Lung (tissue), 11 donors: ENCODE measurements at regions not wholly inside any gene's neighbourhood (a gene's known extent, or its start where the extent isn't known, plus 50 kb on each side); places are given as distances from the start of the nearest gene placed in this dataset.
A peak's percentile ranks its signal among the peaks of the same experiment; 100 is the strongest.

Source experiments
- ATAC-seq: fragments of 200-7000 bp; cut with Tn5 transposase; one replicate; pipeline ENCODE4 v1.9.1; 2020; ENCODE audit warnings: moderate number of reproducible peaks; ENCODE audit not compliant: insufficient read depth, low FRiP score
- DNase-seq, 3 donors: peaks; one replicate each; pipeline ENCODE4 v3.0.0-alpha.2; 2013 to 2017
- H3K27ac ChIP-seq, 2 donors: one replicate each; pipeline ENCODE4 v1.5.1; 2013; ENCODE audit warnings: mild to moderate bottlenecking in 2 of 2, moderate library complexity in 2 of 2, control low read depth in 1 of 2, inconsistent platforms in 1 of 2, low read depth in 1 of 2, low read length in 1 of 2
- H3K27me3 ChIP-seq, 3 donors: one replicate each; pipeline ENCODE4 v1.5.1; 2013; ENCODE audit warnings: low read length in 2 of 3; ENCODE audit not compliant: control insufficient read depth in 3 of 3, insufficient read depth in 3 of 3
- H3K36me3 ChIP-seq, 4 donors: one replicate each; pipeline ENCODE4 v1.5.1; 2013; ENCODE audit warnings: low read length in 4 of 4, mild to moderate bottlenecking in 1 of 4, moderate library complexity in 1 of 4; ENCODE audit not compliant: control insufficient read depth in 4 of 4, insufficient read depth in 4 of 4
- H3K4me1 ChIP-seq, 5 donors: one replicate each; pipeline ENCODE4 v1.5.1; 2013; ENCODE audit warnings: low read length in 5 of 5, mild to moderate bottlenecking in 2 of 5, moderate library complexity in 1 of 5; ENCODE audit not compliant: control insufficient read depth in 5 of 5, insufficient read depth in 5 of 5
- H3K4me3 ChIP-seq: one replicate; pipeline ENCODE4 v1.5.1; 2013; ENCODE audit warnings: mild to moderate bottlenecking, control low read depth, moderate library complexity
- H3K9ac ChIP-seq, 2 donors: one replicate each; pipeline ENCODE4 v1.5.1; 2013; ENCODE audit warnings: low read length in 2 of 2, control low read depth in 1 of 2; ENCODE audit not compliant: insufficient read depth in 1 of 2
- H3K9me3 ChIP-seq, 4 donors: one replicate each; pipeline ENCODE4 v1.5.1; 2013; ENCODE audit warnings: low read length in 3 of 4, mild to moderate bottlenecking in 1 of 4, moderate library complexity in 1 of 4; ENCODE audit not compliant: control insufficient read depth in 4 of 4, insufficient read depth in 3 of 4
- CTCF ChIP-seq: IDR thresholded peaks from 2 replicates; pipeline ENCODE4 v1.5.1; 2012; ENCODE audit warnings: mild to moderate bottlenecking; ENCODE audit errors: control extremely low read depth, extremely low read depth
- WGBS, 2 donors: extraction: QIAGEN DNeasy Blood & Tissue Kit; methylation state at CpG; one replicate each; pipeline ENCODE4 v1.1.7; 2013; 5-methylcytosine and 5-hydroxymethylcytosine counted together
- donor health status: control.
- donor health status: control.
- donor health status: Bipolar disorder and iron deficiency.
- donor health status: healthy.
- donor health status: DM: yes; HTN: yes; CAD: no.

- H3K4me3 ChIP-seq, result no peak overlapping the region
- no peak overlapping the region for H3K9ac ChIP-seq
- ATAC-seq (no peak), DNase-seq (no peak)
- WGBS, 2 donors, result 95 to 96% methylated on average over 2 of the region's 2 CpGs
- H3K4me1 ChIP-seq, result peaks cover 1 to 22% (median 5%) of the 10 kb centered on the region in 5 donors
- no peaks in the 10 kb centered on the region for H3K27me3 ChIP-seq
- no peaks in the 10 kb centered on the region for H3K36me3 ChIP-seq
- no peaks in the 10 kb centered on the region for H3K9me3 ChIP-seq
- no peak for TF ChIP-seq CTCF
- H3K27ac ChIP-seq, result peak overlapping the region in 1 of 2 donors; percentile 26
Measured at GRCh38 chr1:212213784-212214183, 71.4 kb upstream of the PPP2R5A start.

DNA sequence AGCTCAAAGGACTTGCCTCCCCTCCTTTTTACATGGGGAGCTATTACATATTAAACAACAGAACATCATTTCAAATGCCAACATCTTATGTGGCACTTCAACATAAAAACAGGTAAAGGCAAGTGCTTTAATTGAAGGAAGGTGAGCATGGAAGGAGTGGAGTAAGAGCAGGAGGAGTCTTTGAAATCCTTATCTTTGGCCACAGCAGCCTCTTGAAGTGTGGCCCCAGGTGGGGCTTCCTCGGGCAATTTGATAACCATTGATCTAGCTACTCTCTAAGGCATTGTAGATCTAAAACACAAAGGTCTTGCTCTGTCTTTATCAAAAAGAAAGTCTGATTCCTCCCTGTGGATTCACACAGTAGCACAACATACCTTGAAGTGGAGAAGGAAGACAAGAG lies 70.9 kb upstream of the PPP2R5A start:
- Histone ChIP-seq H3K4me1 (peaks cover 4 to 26% (median 7%) of the 10 kb centered on the region in 5 donors), H3K9ac (no peak overlapping the region), H3K4me3 (no peak overlapping the region), H3K36me3 (no peaks in the 10 kb centered on the region), H3K27ac (no peak overlapping the region), H3K27me3 (no peaks in the 10 kb centered on the region), H3K9me3 (no peaks in the 10 kb centered on the region)
- no peak for ATAC-seq
- WGBS, 2 donors, result 0% methylated on average over 1 of the region's 1 CpG
- TF ChIP-seq CTCF, result no peak
- DNase-seq, result no peak

DNA sequence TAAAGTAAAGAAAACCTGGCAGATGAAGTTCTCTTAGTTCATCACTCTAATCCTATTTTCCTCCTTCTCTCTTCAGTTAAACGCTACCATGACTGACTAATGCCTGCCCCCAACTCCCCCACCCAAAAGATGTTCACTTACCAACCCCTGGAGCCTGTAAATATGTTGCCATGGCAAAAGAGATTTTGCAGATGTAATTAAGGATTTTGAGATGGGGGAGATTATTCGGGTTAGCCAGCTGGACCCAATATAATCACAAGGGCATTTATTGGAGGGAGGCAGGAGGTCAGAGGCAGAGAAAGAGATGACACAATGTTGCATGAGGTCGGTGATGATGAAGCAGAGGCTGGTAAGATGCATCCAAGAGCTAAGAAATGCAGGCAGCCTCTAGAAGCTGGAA lies 69.3 kb upstream of the PPP2R5A start:
- ATAC-seq (no peak), DNase-seq (no peak)
- Histone ChIP-seq H3K36me3 (no peaks in the 10 kb centered on the region), H3K4me3 (no peak overlapping the region), H3K27ac (no peak overlapping the region), H3K9me3 (no peaks in the 10 kb centered on the region), H3K9ac (no peak overlapping the region), H3K27me3 (no peaks in the 10 kb centered on the region), H3K4me1 (peaks cover 4 to 32% (median 7%) of the 10 kb centered on the region in 5 donors)
- TF ChIP-seq CTCF, result no peak
- WGBS, 2 donors, result 93 to 98% methylated on average over 3 of the region's 3 CpGs

- DNase-seq (no peak), ATAC-seq (no peak)
- Histone ChIP-seq H3K36me3 (no peaks in the 10 kb centered on the region), H3K4me3 (no peak overlapping the region), H3K9ac (no peak overlapping the region), H3K9me3 (no peaks in the 10 kb centered on the region), H3K4me1 (peaks cover 4 to 32% (median 12%) of the 10 kb centered on the region in 5 donors), H3K27me3 (no peaks in the 10 kb centered on the region), H3K27ac (no peak overlapping the region)
- WGBS, 2 donors, result 68 to 75% methylated on average over 3 of the region's 3 CpGs
- TF ChIP-seq CTCF, result no peak
Measured at GRCh38 chr1:212217633-212218032, 67.6 kb upstream of the PPP2R5A start.
